SK-MEL-5 (cell line): ENCODE measurements at regions not wholly inside any gene's neighbourhood (a gene's known extent, or its start where the extent isn't known, plus 50 kb on each side); places are given as distances from the start of the nearest gene placed in this dataset.

Experiments
- DNase-seq: peaks from one replicate; pipeline ENCODE4 v3.0.0-alpha.2; 2016; ENCODE audit warnings: low read depth, low spot score
- in situ Hi-C: cut with HindIII; loops from 2 replicates; pipeline ENCODE4 v1.10.0; 2016; ENCODE audit warnings: low sequenced_read_pairs, high pct_unique_total_duplicates, low pct_unique_long_range_greater_than_20kb

DNA sequence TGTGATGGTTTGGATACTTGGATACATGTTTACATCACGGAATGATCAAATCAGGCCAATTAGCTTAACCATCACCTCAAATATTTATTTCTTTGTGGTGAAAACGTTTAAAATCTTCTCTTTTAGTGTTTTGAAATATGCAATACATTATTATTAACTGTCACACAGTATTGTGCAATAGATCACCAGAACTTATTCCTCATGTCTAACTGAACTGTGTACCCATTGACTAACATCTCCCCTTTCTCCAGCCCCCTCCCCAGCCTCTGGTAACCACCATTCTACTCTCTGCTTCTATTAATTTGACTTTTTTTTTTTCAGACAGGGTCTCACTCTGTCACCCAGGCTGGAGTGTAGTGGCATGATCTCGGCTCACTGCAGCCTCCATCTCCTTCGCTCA lies 471.9 kb downstream of the BCOR start:
- DNase-seq: no peak
- in situ Hi-C loops: no loop called here

DNA sequence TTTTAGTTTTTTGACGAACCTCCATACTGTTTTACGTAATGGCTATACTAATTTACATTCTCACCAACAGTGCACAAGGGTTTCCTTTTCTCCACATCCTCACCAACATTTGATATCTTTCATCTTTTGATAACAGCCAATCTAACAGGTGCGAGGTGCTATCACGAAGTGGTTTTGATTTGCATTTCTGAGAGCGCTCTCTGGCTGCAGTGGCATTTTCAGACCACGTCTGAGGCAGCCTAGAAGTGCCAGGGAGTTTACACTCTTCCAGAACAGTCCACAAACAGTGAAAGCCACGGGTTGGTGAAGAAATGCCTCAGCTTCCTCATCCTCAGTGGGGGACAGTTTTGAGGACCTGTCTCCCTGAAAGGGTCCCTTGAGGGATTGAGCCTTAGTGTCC lies 471.0 kb downstream of the BCOR start:
- in situ Hi-C loops: no loop called here

DNA sequence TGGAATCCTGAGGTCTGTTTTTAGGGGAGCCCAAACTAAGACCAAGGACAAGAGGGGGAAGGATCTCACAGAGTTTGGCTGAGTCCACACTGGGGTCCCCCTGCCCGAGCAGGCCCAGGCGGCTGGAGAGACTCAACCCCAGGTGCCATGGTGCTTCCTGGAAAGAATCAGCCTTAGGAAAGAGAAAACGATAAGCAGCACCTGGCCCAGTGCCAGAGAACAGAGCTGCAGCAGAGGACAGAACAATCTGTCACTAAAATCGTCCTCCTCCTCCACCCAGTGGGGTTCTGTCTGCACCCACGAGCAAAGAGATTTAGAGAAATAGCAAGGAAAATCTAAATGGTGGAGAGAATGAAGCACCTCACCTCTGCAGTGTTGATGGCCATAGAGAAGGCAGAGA lies 470.5 kb downstream of the BCOR start:
- in situ Hi-C loops: no loop called here
- DNase-seq: no peak

More for the DNA sequence above, 471.0 kb downstream of the BCOR start:
- no peak for DNase-seq

DNA sequence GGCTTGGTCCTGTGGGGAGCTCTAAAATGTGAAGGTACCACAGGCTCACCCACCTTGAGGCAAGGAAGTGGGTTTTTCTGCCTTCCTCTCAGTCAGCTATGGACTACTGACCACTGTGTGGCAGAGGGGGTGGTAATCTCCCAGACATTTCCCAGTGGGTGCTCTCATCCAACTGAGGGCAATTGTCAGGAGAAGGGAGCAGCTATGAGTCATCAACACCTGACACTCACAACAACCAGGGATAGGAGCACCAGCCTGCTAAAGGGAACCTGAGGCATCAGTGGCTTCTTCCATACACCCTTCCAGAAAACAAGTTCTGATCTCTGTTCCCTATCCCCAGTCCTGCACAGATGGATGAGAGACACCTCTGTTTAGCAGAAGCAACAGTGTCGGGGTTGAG lies 468.8 kb downstream of the BCOR start:
- peak; percentile 28 for DNase-seq
- in situ Hi-C loops: no loop called here

DNA sequence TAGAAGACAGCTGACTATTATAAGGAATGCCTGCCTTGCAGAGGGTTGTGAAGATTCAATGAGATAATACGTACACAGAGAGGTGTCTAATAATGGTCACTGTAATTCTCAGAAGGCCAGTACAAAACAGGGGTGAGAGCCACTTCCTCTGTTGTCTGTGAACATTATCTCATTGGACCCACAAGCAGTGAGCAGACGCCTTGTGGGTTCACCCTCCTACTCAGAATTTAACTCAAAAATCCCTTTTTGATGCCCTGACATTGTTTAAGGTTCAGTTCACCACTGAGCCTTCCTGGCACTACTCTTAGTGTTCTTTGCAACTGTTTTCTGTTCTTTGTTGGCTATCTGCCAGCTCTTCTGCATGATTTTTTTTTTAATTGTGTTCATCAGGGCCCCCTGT lies 467.4 kb downstream of the BCOR start:
- in situ Hi-C loops: no loop called here
- no peak for DNase-seq

DNA sequence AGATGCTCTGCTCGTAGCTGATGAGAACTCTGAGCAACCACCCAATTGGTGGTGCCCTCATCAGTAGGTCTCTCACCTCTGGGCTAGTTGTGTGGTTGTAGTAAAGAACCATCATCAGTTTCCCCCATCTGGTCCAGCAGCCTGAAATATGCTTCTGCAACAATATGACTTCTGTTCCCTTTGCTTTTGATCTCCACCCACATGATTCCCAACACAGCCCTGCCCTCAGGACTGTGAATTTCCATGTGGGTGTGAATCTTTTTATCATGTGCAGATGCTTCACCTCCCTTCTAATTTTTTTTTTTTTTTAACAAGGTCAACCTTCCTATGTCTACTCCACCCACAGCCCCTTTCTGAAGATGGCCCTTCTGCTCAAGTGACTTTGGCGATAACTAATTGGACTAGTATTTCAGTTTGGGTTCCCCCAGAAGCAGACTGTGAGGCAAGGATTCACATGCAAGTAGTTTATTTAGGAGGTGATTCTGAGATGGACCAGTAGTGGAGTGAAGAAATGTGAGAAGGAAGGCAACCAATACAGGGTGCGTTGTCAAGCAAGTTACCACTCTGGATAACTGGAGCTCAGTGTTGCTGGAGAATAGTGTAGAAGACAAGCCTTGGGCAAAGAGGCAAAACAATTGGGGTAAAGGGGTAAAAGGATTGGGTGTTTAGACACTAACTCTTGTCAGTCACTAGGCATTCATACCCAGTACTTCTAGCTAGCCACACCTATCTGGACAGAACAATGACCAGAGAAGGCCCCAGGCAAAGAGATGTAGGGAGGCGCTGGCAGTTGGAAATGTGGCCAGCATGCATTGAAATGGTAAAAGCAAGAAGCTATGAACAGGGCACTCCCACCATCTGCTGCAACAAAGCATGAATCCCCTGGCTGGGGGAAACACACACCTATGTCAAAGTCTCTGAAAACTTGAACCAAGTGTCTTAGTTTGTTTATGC lies 466.2 kb downstream of the BCOR start:
- in situ Hi-C loops: no loop called here
- peak; percentile 51 for DNase-seq

DNA sequence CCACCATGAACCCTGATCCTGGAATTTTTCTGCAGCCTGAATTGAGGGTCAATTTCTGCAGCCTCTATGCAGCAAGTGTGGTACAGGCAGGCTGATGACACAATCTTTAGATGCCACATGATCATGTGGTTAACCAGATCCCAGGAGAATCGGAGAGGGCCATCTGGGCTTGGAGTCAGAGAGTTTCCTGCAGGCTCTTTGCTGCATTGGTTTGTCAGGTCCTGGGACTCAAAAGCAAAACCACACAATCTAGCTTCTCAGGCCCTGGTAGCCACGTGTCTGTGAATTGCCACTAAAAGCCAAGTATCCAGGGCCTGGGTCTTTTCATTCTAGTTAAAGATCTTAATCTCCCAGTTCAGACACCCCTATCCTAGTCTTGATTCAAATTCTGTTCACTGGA lies 464.5 kb downstream of the BCOR start:
- peak; percentile 60 for DNase-seq
- in situ Hi-C loops: no loop called here

DNA sequence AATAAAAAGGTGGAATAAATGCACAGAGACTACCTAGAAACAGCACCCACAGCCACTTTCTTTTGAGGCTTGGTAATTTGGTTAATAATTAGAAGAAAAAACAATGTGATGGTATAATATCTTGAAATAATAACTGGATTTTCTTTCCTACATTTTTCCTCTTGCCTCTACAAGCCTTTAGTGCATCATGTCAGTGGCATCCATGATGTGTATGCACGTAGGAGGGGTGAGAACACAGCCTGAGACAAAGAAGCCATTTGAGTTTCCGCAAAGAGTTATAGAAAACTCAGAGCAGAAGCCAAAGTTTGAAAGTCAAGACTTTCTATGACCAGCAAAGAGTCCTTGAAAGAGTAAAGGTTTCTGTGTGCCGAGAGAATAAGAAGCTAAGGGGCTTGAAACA lies 461.3 kb downstream of the BCOR start:
- no peak for DNase-seq
- in situ Hi-C loops: no loop called here

DNA sequence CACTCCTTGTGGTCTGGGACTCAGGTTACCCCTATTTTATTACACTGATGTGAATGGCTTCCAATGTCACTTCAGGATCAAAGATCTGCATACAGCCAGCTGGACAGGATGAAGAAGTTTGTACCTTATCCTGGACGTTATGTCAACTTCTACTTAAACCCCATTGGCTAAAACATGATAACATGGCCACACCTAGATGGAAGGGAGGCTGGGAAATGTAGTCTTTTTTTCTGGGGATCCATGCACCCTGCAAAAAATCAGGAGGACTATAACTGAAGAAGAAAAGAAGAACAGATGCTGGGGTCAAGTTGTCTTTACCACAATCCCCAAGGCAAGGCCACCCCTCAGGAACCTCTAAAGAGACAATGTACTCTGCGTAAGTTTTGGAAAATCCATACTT lies 459.2 kb downstream of the BCOR start:
- DNase-seq: no peak
- in situ Hi-C loops: no loop called here

DNA sequence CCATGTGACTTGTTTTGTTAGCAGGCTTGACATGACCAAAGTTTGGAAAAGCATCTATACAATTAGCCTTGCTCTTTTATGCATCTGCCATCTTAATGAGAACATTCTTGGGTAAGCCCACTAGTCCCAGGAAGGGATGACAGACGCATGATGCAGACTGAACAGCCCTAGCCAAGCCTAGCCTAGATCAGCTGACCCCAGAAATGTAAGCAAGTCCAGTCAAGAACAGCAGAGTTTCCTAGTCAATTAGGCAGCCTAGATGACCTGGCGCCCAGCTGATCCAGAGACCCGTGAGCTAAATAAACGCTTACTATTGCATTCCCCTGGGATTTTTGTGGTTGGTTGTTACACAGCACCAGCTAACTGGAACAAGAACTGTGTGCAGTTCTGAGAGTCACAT lies 457.9 kb downstream of the BCOR start:
- in situ Hi-C loops: no loop called here
- no peak for DNase-seq

DNA sequence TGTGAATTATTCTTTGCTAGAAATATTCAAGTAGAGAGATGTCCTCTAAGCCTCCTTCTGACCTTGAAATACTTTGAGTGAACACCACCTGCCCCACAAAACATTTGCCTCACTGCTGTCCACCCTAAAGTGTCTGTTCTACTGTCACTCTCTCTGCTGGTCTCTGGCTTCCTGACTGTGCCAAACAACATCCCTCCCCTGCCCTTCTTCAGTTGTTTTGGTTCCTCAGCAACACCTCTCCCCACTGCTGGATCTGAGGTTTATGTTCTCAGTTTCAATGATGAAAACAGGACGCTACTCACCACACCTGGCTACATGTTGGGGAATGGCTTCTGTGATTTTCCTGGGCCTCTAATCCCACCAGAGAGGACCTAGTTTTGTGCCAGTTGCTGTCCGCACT lies 456.9 kb downstream of the BCOR start:
- DNase-seq: no peak
- in situ Hi-C loops: no loop called here

DNA sequence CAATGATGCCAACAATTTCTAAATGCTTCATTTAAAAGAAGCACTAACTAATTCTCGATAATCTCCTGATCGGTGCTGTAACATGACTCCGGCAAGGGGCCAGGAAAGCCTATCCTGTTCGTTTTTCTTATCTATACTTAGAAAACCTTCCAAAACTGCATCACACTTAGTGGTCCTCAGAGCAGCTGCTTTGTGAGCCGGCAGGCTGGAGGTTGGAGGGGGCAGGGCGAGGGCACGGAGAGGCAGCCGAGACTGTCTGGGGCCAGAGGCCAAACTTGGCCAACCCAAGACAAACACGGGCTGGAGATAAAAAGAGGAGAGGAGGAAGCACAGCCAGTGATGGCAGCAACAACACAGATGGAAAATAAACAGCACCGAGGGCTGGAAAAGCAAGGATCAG lies 455.7 kb downstream of the BCOR start:
- DNase-seq: no peak
- in situ Hi-C loops: no loop called here

DNA sequence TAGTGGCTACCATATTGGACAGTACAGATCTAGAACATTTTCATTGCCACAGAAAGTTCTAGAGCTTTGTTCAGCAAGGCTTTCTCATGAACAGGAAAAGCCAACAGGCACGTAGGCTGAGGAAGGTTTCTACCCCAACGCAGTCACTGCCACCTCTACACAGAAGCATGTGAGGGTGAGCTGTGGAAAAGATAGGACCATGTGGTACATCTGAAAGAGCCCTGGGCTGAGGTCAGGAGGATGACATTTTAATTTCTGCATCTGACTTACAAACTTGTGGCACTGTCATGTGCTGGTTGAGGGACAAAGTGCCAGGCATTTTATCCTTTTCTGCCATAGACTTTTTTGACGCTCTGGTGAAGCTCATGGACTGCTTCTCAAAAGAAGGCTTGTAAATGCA lies 454.2 kb downstream of the BCOR start:
- in situ Hi-C loops: no loop called here
- DNase-seq: peak; percentile 11

DNA sequence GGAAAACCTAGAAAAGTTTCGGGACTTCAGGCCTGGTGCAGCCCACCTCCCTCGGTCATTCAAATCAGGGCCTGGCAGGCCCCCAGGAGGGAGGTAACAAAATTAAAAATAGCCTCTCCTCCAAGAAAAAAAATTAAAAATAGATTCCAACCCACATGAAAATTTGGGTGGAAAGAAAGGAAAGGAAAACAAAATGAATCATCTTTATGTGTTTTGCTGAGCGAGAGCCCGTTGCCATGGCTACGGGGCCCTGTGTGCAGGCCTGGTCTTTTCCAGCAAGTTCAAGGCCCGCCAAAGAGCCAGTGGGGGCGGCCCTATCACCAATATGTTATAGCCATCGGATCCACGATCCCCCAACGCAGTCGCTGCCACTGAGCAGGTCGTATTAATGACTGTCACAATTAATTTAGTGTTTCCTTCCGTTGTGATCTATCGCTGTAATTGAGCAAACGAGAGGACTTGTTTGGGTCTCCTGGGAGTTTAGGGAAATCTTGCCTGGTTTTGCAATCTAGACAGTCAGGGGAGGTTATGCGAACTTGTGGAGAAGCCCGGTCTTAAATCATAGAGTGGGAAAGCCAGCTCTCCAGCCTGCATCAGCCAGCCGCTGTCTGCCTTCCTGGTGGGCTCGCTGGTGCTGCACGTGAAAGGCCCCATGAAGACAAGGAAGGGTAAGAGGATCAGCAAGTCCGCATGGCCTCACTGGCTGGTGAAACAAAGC lies 452.4 kb downstream of the BCOR start:
- DNase-seq: no peak
- in situ Hi-C loops: no loop called here

DNA sequence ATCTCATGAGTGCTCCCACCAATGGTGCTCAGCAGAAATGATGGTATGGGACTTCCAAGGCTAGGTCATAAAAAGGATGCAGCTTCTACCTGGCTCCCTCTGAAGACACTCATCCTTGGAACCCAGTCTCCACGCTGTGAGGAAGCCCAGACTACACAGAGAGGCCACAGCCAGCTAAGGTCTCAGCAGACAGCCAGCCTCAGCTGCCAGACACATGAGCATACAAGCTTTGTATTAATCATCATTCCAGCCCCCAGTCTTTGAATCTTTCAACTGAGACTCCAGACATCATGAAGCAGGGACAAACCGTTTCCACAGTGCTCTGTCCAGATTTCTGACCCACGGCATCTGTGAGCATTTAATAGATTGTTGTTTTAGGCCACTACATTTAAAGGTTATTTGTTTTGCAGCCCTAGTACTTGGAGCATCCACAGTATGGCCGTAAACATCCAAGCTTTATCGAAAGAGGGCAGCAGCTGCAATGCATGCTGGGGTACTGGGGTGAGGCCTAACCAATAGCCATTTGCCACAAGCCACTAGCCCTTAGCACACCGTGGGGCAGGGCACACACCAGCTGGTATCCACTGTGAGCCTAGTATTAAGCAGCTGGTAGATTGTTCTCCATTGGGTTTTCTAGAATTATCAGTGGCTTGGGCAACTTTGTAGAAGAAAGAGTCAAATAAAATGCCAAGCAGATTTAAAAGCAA lies 449.1 kb downstream of the BCOR start:
- no peak for DNase-seq
- in situ Hi-C loops: no loop called here

DNA sequence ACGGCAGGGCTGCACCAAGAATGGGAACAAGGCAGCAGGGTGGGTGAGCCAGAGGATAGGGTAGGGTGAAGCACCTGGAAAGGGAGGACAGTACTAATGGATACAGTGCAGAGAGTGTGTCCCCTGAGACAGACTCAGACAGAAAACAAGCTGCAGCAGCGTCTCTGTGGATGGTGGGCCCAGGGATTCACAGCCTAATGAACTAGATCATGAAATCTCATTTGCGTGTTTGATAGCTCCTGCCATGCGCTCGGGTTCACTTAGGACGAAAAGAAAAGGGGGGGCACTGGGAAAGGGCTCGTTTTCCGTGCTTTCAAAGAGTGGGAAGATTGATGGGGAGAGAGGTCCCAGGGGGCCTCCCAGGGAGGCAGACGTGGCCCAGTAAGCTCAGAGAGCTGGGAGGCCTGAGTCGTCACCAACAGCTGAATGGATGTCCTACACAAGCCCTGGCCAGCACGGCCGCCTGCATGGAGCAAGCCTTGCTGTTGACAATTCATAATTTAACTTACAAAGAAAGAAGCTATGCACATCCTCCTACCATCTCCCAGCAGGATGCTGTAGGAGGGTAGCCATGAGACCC lies 446.9 kb downstream of the BCOR start:
- in situ Hi-C loops: no loop called here
- no peak for DNase-seq

DNA sequence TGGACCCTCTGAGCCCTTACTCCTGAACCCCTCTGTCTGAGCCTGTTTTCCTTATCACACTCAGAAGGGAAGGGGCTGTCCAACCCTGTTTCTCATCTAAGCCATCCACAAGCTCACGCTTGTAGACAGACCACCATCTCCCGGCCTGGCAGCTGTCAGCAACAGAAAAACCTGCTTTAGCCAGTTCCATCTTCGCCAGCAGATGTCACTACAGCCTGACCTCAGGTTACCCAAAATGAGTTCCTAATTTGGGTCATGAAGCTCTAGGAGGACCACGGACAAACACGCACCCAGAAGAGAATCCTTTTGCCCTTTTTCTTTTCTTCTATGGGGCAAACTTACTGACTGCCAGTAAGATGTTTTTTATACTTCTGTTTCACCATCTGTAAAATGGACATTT lies 445.4 kb downstream of the BCOR start:
- peak; percentile 55 for DNase-seq
- in situ Hi-C loops: no loop called here

DNA sequence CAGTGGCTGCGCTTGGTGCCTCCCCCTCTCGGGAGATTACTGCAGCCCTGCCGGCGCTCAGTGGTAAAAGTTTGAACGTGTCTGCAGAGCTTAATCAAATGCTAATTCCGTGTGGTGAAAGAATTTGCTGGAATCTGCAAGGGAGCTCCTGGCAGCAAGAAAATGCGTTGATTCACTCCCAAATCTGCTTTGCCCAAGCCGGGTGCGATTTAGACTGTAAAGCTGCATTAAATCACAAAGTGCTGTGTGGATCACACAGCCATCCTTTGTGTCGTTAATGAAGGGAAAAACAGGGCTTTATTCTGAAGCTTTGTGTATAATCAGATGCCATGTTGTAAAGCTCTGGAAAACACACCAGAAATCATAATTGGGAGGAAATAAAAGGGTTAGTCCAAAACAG lies 444.1 kb downstream of the BCOR start:
- in situ Hi-C loops: no loop called here
- DNase-seq: no peak
